HCT116 (cell line): ENCODE measurements at regions not wholly inside any gene's neighbourhood (a gene's known extent, or its start where the extent isn't known, plus 50 kb on each side); places are given as distances from the start of the nearest gene placed in this dataset.

Experiments
- ATAC-seq: fragments of 200-7000 bp; cut with Tn5 transposase; 2 replicates; pipeline ENCODE4 v1.9.1; 2020; ENCODE audit warnings: mild to moderate bottlenecking, moderate library complexity
- BruUV-seq: library from RNA; stranded (reverse); fragments of 400-500 nt; replicated peaks from 2 replicates; lab custom pipeline; 2021; lab: Mats Ljungman, UMichigan
- CTCF ChIA-PET: fragments of 300-600 bp; sonication (Branson Sonifier 250); formaldehyde crosslinking; loops from one replicate; lab custom pipeline; 2021; ENCODE audit warnings: antibody characterized with exemption; lab: Charles Lee
- POLR2A ChIA-PET: fragments of 300-600, 350-600 bp; sonication (Branson Sonifier 250); formaldehyde crosslinking; loops from one replicate; lab custom pipeline; 2021; ENCODE audit warnings: antibody characterized with exemption; lab: Charles Lee
- RAD21 ChIA-PET, 2 experiments: fragments of 300-600 bp; sonication (Branson Sonifier 250); formaldehyde crosslinking; loops; one replicate each; lab custom pipeline; 2023; ENCODE audit warnings: low total read pairs in 2 of 2; ENCODE audit not compliant: uncharacterized antibody in 2 of 2, unreplicated experiment in 2 of 2, low non-redundant PET in 1 of 2; lab: Charles Lee
- DNase-seq: peaks from one replicate; pipeline ENCODE4 v3.0.0-alpha.2; 2010; ENCODE audit warnings: low read depth, low spot score
- H2AFZ ChIP-seq: fragments of 200-600 bp; shearing (Covaris generic), sonication (generic); 2 replicates; pipeline ENCODE4 v1.6.1; 2017; ENCODE audit warnings: low read depth, mixed run types, mixed read lengths, antibody characterized with exemption, low read length; ENCODE audit not compliant: poor library complexity, severe bottlenecking
- H3K27ac ChIP-seq: 2 replicates; pipeline ENCODE4 v1.5.1; 2012; ENCODE audit warnings: low read depth, low read length
- H3K27me3 ChIP-seq: fragments of 200-600 bp; sonication (generic); 2 replicates; pipeline ENCODE4 v1.6.1; 2016; ENCODE audit warnings: mixed run types, low read length, mixed read lengths; ENCODE audit not compliant: insufficient read depth
- H3K36me3 ChIP-seq, 2 experiments: fragments of 200-500 bp in 1 of 2; fragments of 200-600 bp in 1 of 2; sonication (Bioruptor generic) in 1 of 2; sonication (generic) in 1 of 2; 2 replicates each; pipeline versions ENCODE4 v1.5.1 to v1.6.1; 2014 to 2016; ENCODE audit warnings: low read length in 2 of 2, inconsistent platforms in 1 of 2, mixed read lengths in 1 of 2, mixed run types in 1 of 2; ENCODE audit not compliant: insufficient read depth in 2 of 2, control insufficient read depth in 1 of 2
- H3K4me1 ChIP-seq, 2 experiments: fragments of 200-600 bp in 1 of 2; sonication (generic) in 1 of 2; 2 replicates each; pipeline versions ENCODE4 v1.5.1 to v1.6.1; 2012 to 2017; ENCODE audit warnings: low read length in 2 of 2, inconsistent platforms in 1 of 2, mild to moderate bottlenecking in 1 of 2, mixed read lengths in 1 of 2, mixed run types in 1 of 2, moderate library complexity in 1 of 2; ENCODE audit not compliant: insufficient read depth in 2 of 2, control insufficient read depth in 1 of 2
- H3K4me2 ChIP-seq: fragments of 200-600 bp; sonication (generic); 2 replicates; pipeline ENCODE4 v1.6.1; 2017; ENCODE audit warnings: mixed run types, low read length, mixed read lengths
- H3K4me3 ChIP-seq, 2 experiments: fragments of 200-600 bp in 1 of 2; sonication (generic) in 1 of 2; replicated peaks in 1 of 2; 2 replicates each; pipeline ENCODE4 v1.5.1; 2011 to 2016; ENCODE audit warnings: low read length in 2 of 2, control low read depth in 1 of 2, low read depth in 1 of 2, mild to moderate bottlenecking in 1 of 2, mixed read lengths in 1 of 2, mixed run types in 1 of 2
- H3K79me2 ChIP-seq: fragments of 200-600 bp; sonication (generic); 2 replicates; pipeline ENCODE4 v1.6.1; 2017; ENCODE audit warnings: mild to moderate bottlenecking, mixed run types, low read length, moderate library complexity, mixed read lengths; ENCODE audit not compliant: insufficient read depth
- H3K9ac ChIP-seq: fragments of 200-600 bp; sonication (generic); 2 replicates; pipeline ENCODE4 v1.6.1; 2016; ENCODE audit warnings: low read length, mixed read lengths
- H3K9me2 ChIP-seq: fragments of 200-600 bp; sonication (generic), shearing (Covaris generic); 2 replicates; pipeline ENCODE4 v1.6.1; 2017; ENCODE audit warnings: mixed run types, mild to moderate bottlenecking, moderate library complexity; ENCODE audit not compliant: insufficient read depth
- H3K9me3 ChIP-seq, 2 experiments: fragments of 200-500 bp in 1 of 2; fragments of 200-600 bp in 1 of 2; sonication (Bioruptor generic) in 1 of 2; sonication (generic) in 1 of 2; 2 replicates each; pipeline ENCODE4 v1.6.1; 2014 to 2017; ENCODE audit warnings: low read length in 2 of 2, mixed read lengths in 2 of 2, inconsistent platforms in 1 of 2, low read depth in 1 of 2, mild to moderate bottlenecking in 1 of 2, mixed run types in 1 of 2, moderate library complexity in 1 of 2; ENCODE audit not compliant: control insufficient read depth in 1 of 2, insufficient read depth in 1 of 2
- H4K20me1 ChIP-seq: fragments of 200-600 bp; sonication (generic), shearing (Covaris generic); 2 replicates; pipeline ENCODE4 v1.6.1; 2017; ENCODE audit warnings: mixed run types, mild to moderate bottlenecking, moderate library complexity; ENCODE audit not compliant: insufficient read depth
- EZH2phosphoT487 ChIP-seq: fragments of 200-600 bp; IDR thresholded peaks from 2 replicates; pipeline ENCODE4 v1.6.1; 2018; ENCODE audit warnings: antibody characterized with exemption, borderline replicate concordance
- JUND ChIP-seq: IDR thresholded peaks from 2 replicates; pipeline ENCODE4 v1.6.1; 2012
- MAX ChIP-seq: IDR thresholded peaks from 2 replicates; pipeline ENCODE4 v1.6.1; 2012
- POLR2AphosphoS5 ChIP-seq: IDR thresholded peaks from 2 replicates; pipeline ENCODE4 v1.6.1; 2011; ENCODE audit warnings: mild to moderate bottlenecking, low read depth, low read length, moderate library complexity
- RAD21 ChIP-seq: IDR thresholded peaks from 2 replicates; pipeline ENCODE4 v1.6.1; 2012; ENCODE audit warnings: low read depth, mild to moderate bottlenecking
- TCF7L2 ChIP-seq: IDR thresholded peaks from 2 replicates; pipeline ENCODE4 v1.7.0; 2011; ENCODE audit warnings: borderline replicate concordance, inconsistent platforms; ENCODE audit not compliant: insufficient read depth, insufficient read length; ENCODE audit errors: extremely low read depth
- YY1 ChIP-seq: IDR thresholded peaks from 2 replicates; pipeline ENCODE4 v1.6.1; 2011; ENCODE audit warnings: low read length, low read depth, moderate library complexity, mild to moderate bottlenecking; ENCODE audit not compliant: insufficient replicate concordance; ENCODE audit errors: extremely low read depth
- ZNF274 ChIP-seq: fragments of 200-500 bp; sonication (Bioruptor generic); IDR thresholded peaks from 2 replicates; pipeline ENCODE4 v1.6.1; 2014; ENCODE audit warnings: mild to moderate bottlenecking, low read depth, low read length, inconsistent platforms
- intact Hi-C: fragments of 100-400 bp; cut with micrococcal nuclease; formaldehyde crosslinking; loops from 2 replicates; pipeline ENCODE4 v1.10.0; 2022
- TF ChIP-seq, protein P1 (sequence below): IDR thresholded peaks from 2 replicates; pipeline ENCODE4 v1.6.1; 2011; ENCODE audit warnings: mild to moderate bottlenecking, low read length, moderate library complexity; ENCODE audit not compliant: insufficient replicate concordance; ENCODE audit errors: extremely low read depth
- TF ChIP-seq, protein P2 (sequence below), 3 experiments: fragments of 200-600 bp in 1 of 3; sonication (generic) in 1 of 3; IDR thresholded peaks in 2 of 3; conservative IDR thresholded peaks in 1 of 3; 2 replicates each; pipeline ENCODE4 v1.5.1; 2012 to 2017; ENCODE audit warnings: low read depth in 2 of 3, low read length in 2 of 3, antibody characterized with exemption in 1 of 3, borderline replicate concordance in 1 of 3, control low read depth in 1 of 3, mild to moderate bottlenecking in 1 of 3, mixed read lengths in 1 of 3, mixed run types in 1 of 3, moderate library complexity in 1 of 3; ENCODE audit not compliant: insufficient read depth in 1 of 3
- TF ChIP-seq, protein P3 (sequence below): IDR thresholded peaks from 2 replicates; pipeline ENCODE4 v1.6.1; 2012; ENCODE audit warnings: low read depth
- TF ChIP-seq, protein P4 (sequence below): IDR thresholded peaks from 2 replicates; pipeline ENCODE4 v1.6.1; 2012

GRCh38 chr6:30819297-30819917 lies 64.9 kb upstream of the DDR1 start:
- ChIA-PET CTCF (interaction anchor here (1.0 to 3.7 kb wide), 7 partner anchors 9 to 270 kb away, joined by 3 to 33 read pairs (median 4); no protein-coding TSS in a partner anchor), POLR2A (interaction anchor here (0.6 to 3.9 kb wide), 14 partner anchors 9 to 373 kb away, joined by 3 to 25 read pairs (median 4); partner anchors contain the start of genes GTF2H4 and IER3), RAD21 (no interaction called here)
- H3K4me1 ChIP-seq = peaks cover 58 to 75% of the 10 kb centered on the region in 2 experiments
- H4K20me1 ChIP-seq = no peaks in the 10 kb centered on the region
- H3K9me3 ChIP-seq = no peaks in the 10 kb centered on the region
- DNase-seq (no peak), ATAC-seq (no peak)
- no peaks in the 10 kb centered on the region for H3K36me3 ChIP-seq
- no peak overlapping the region for H2AFZ ChIP-seq
- intact Hi-C loops = loop anchor here (10.0 kb wide), 1 partner anchor 205 kb away; the partner anchor contains the start of genes MRPS18B and PPP1R10
- peak overlapping the region; percentile 68 for H3K9ac ChIP-seq
- peak overlapping the region; percentile 76 for H3K4me2 ChIP-seq
- no peaks in the 10 kb centered on the region for H3K27me3 ChIP-seq
- no TSS peak for BruUV-seq
- no peak for TF ChIP-seq YY1
- TF ChIP-seq, protein P1, sequence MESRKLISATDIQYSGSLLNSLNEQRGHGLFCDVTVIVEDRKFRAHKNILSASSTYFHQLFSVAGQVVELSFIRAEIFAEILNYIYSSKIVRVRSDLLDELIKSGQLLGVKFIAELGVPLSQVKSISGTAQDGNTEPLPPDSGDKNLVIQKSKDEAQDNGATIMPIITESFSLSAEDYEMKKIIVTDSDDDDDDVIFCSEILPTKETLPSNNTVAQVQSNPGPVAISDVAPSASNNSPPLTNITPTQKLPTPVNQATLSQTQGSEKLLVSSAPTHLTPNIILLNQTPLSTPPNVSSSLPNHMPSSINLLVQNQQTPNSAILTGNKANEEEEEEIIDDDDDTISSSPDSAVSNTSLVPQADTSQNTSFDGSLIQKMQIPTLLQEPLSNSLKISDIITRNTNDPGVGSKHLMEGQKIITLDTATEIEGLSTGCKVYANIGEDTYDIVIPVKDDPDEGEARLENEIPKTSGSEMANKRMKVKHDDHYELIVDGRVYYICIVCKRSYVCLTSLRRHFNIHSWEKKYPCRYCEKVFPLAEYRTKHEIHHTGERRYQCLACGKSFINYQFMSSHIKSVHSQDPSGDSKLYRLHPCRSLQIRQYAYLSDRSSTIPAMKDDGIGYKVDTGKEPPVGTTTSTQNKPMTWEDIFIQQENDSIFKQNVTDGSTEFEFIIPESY = no peak
- TF ChIP-seq POLR2AphosphoS5 = no peak
- no peak for TF ChIP-seq TCF7L2
- no peak for TF ChIP-seq MAX
- TF ChIP-seq, protein P2, sequence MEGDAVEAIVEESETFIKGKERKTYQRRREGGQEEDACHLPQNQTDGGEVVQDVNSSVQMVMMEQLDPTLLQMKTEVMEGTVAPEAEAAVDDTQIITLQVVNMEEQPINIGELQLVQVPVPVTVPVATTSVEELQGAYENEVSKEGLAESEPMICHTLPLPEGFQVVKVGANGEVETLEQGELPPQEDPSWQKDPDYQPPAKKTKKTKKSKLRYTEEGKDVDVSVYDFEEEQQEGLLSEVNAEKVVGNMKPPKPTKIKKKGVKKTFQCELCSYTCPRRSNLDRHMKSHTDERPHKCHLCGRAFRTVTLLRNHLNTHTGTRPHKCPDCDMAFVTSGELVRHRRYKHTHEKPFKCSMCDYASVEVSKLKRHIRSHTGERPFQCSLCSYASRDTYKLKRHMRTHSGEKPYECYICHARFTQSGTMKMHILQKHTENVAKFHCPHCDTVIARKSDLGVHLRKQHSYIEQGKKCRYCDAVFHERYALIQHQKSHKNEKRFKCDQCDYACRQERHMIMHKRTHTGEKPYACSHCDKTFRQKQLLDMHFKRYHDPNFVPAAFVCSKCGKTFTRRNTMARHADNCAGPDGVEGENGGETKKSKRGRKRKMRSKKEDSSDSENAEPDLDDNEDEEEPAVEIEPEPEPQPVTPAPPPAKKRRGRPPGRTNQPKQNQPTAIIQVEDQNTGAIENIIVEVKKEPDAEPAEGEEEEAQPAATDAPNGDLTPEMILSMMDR (IDR thresholded peaks at IDR 0.05 in 2 of 3, conservative IDR thresholded peaks at IDR 0.05 in 1 of 3; ENCODE audit: borderline replicate concordance in 1 of 3, insufficient read depth in 1 of 3, low read depth in 2 of 3, low read length in 2 of 3) = no peak
- TF ChIP-seq, protein P3, sequence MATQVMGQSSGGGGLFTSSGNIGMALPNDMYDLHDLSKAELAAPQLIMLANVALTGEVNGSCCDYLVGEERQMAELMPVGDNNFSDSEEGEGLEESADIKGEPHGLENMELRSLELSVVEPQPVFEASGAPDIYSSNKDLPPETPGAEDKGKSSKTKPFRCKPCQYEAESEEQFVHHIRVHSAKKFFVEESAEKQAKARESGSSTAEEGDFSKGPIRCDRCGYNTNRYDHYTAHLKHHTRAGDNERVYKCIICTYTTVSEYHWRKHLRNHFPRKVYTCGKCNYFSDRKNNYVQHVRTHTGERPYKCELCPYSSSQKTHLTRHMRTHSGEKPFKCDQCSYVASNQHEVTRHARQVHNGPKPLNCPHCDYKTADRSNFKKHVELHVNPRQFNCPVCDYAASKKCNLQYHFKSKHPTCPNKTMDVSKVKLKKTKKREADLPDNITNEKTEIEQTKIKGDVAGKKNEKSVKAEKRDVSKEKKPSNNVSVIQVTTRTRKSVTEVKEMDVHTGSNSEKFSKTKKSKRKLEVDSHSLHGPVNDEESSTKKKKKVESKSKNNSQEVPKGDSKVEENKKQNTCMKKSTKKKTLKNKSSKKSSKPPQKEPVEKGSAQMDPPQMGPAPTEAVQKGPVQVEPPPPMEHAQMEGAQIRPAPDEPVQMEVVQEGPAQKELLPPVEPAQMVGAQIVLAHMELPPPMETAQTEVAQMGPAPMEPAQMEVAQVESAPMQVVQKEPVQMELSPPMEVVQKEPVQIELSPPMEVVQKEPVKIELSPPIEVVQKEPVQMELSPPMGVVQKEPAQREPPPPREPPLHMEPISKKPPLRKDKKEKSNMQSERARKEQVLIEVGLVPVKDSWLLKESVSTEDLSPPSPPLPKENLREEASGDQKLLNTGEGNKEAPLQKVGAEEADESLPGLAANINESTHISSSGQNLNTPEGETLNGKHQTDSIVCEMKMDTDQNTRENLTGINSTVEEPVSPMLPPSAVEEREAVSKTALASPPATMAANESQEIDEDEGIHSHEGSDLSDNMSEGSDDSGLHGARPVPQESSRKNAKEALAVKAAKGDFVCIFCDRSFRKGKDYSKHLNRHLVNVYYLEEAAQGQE = no peak
- TF ChIP-seq JUND = no peak
- no peak for TF ChIP-seq EZH2phosphoT487
- no peak for TF ChIP-seq RAD21
- no peak for TF ChIP-seq ZNF274
- TF ChIP-seq, protein P4, sequence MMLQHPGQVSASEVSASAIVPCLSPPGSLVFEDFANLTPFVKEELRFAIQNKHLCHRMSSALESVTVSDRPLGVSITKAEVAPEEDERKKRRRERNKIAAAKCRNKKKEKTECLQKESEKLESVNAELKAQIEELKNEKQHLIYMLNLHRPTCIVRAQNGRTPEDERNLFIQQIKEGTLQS = no peak
- no peaks in the 10 kb centered on the region for H3K9me2 ChIP-seq
- no peaks in the 10 kb centered on the region for H3K79me2 ChIP-seq
- peak overlapping the region; percentile 97 for H3K27ac ChIP-seq
- no peak overlapping the region for H3K4me3 ChIP-seq
